NCI-H69 (cell line): ENCODE measurements at regions not wholly inside any gene's neighbourhood (a gene's known extent, or its start where the extent isn't known, plus 50 kb on each side); places are given as distances from the start of the nearest gene placed in this dataset.

Source experiments
- DNase-seq: peaks from one replicate; lab custom pipeline; 2025; lab: John Stamatoyannopoulos, UW

GRCh38 chr6:139923964-139924475 lies 549.6 kb upstream of the CITED2 start:
- DNase-seq: no peak

DNA sequence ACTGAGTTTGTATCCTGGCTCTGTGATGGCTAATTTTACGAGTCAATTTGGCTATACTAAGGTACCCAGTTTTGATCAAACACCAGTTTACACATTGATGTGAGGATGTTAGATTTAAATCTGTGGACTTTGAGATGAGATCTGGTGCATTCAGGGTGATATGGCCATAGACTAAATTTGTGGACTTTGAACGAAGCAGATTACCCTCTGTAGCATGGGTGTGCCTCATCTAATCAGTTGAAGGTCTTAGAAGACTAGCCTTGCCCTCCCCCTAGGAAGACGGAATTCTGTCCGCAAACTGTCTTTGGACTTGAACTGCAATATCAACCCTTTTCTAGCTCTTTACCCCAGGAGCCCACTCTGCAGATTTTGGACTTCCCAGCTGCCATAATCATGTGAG lies 547.8 kb upstream of the CITED2 start:
- DNase-seq: no peak

- peak; percentile 79 for DNase-seq
Observed at GRCh38 chr6:139920776-139921100, 546.3 kb upstream of the CITED2 start.

DNA sequence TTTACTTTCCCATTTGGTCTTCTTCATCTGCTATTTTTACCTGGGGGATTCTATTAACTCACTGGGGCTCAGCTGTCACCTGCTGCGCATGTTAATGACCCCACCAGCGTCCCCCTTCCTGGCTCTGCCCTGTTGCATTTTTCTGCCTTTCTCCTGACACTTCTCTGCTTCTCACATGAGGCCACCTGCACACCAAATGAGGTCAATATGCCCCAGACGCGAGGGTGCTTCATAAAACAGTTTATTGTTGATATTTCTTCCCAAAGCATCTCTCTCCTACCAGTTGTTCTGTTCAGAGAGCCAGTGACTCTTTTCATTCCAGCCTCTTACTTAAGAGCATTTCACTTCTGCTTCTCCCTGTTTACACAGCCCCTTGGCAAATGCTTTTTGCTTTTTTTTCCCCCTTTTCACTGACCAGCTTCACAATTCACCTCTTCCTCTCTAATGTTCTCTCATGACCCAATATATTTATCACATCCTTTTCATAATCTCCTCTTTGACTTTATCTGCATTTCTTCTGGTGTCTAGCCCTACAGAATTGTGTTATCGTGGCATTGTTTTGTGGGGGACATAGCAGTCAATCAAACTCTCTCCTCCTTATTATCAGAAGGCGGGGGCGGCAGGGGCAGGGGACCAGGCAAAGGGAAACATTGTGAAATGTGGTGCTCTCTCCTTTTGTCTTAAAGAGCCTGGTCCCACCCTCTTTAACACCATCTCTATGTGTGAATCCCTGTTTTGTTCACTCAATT lies 545.8 kb upstream of the CITED2 start:
- DNase-seq: peak; percentile 46

- DNase-seq: no peak
Observed at GRCh38 chr6:139919107-139920026, 544.9 kb upstream of the CITED2 start.

- peak; percentile 11 for DNase-seq
Observed at GRCh38 chr6:139917951-139918630, 543.6 kb upstream of the CITED2 start.

DNA sequence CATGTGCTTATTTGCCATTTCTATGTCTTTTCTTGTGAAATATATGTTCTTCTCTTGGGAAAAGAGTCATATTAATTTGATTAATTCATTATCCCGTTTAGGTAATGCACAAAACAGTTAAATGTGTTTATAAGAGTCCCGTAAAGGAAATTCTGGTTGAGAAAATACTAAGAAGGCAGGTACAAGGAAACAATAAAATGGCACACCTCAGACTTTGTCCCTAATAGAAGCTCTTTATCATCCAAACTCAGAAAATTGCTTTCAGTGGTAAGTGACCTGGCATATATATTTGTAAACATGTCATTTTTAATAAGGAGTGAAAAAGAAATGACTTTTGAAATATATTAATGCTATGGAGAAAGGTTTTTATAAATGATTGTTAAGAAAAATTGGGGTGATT lies 540.5 kb upstream of the CITED2 start:
- DNase-seq: no peak

DNA sequence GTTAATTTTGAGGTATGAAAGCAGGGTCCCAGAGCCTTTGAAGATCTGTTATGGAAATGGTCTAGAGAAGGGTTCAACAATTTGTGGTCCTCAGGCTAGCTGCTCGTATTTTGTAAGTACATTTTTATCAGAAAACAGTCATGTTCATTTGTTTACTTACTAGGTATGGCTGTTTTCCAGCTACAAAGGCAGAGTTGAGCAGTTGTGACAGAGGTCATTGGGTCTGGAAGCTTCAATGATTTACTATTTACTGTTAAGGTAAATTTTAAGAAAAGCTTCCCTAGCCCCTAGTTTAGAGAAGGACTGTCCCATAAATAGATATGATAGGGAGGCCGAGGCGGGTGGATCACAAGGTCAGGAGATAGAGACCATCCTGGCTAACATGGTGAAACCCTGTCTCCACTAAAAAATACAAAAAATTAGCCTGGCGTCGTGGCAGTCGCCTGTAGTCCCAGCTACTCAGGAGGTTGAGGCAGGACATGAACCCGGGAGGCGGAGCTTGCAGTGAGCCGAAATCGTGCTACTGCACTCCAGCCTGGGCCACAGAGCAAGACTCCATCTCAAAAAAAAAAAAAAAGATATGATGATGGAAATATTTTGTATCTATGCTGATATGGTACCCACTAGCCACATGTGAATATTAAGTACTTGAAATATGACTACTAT lies 538.4 kb upstream of the CITED2 start:
- DNase-seq: no peak

GRCh38 chr6:139909992-139910391 lies 535.5 kb upstream of the CITED2 start:
- peak; percentile 13 for DNase-seq

GRCh38 chr6:139905404-139906052 lies 531.1 kb upstream of the CITED2 start:
- peak; percentile 70 for DNase-seq

DNA sequence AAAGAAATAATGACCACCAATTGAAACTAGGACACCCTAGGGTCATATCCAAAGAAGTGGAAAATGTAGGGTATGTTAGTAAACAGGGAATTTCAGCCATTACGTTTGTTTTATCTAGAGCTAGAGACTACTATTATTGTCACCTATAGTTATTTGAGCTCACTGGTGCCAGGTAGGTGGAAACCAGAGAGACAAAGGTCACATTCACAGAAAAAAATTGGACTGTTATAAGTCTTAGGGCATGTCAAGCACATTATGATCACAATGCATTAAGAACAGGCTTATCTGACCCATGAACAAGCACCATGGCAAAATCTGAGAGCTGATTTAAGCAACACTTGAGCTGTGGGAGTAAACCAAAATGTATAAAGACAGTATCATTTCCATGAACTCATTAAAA lies 530.1 kb upstream of the CITED2 start:
- no peak for DNase-seq

- DNase-seq: no peak
Observed at GRCh38 chr6:139904158-139904533, 529.7 kb upstream of the CITED2 start.

GRCh38 chr6:139903411-139904157 lies 529.1 kb upstream of the CITED2 start:
- DNase-seq: no peak

- DNase-seq: no peak
Observed at GRCh38 chr6:139895205-139895793, 520.9 kb upstream of the CITED2 start.

GRCh38 chr6:139894271-139894670 lies 519.8 kb upstream of the CITED2 start:
- DNase-seq: no peak

GRCh38 chr6:139891471-139891870 lies 517.0 kb upstream of the CITED2 start:
- DNase-seq: no peak

- DNase-seq: peak; percentile 90
Observed at GRCh38 chr6:139888681-139889122, 514.3 kb upstream of the CITED2 start.

DNA sequence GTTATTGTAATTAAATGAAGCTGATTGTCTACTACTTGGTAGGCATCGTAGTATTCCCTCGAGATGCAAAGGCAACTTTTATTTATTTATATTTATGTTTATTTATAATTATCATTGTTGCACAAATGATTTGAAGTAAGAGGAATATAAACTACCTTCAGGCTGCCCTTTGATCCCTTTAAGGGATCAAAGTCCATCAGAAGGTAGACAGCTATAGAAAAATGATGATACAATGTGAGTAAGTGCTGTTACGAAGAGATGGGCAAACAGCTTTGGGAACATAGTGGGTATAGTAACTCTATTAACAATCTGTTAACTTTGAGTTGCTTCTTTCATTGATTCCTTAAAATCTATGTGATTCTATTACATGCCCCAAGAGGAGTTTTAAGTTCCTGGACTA lies 512.8 kb upstream of the CITED2 start:
- no peak for DNase-seq

- DNase-seq: no peak
Observed at GRCh38 chr6:139886396-139886795, 511.9 kb upstream of the CITED2 start.

- no peak for DNase-seq
Observed at GRCh38 chr6:139885909-139886308, 511.5 kb upstream of the CITED2 start.
